ENCODE measurements at regions not wholly inside any gene's neighbourhood (a gene's known extent, or its start where the extent isn't known, plus 50 kb on each side); places are given as distances from the start of the nearest gene placed in this dataset.

- DNase-seq (ENCODE audit: low read depth, low spot score) (no peak), ATAC-seq (no peak)
- TF ChIP-seq TCF7L2 (IDR thresholded peaks at IDR 0.05; ENCODE audit: borderline replicate concordance, extremely low read depth, insufficient read depth, insufficient read length) (no peak), ZNF274 (IDR thresholded peaks at IDR 0.05; ENCODE audit: low read depth, low read length) (no peak), ATF3 (IDR thresholded peaks at IDR 0.05) (no peak), SP1 (IDR thresholded peaks at IDR 0.05; ENCODE audit: low read depth) (no peak), RAD21 (IDR thresholded peaks at IDR 0.05; ENCODE audit: low read depth) (no peak), YY1 (IDR thresholded peaks at IDR 0.05; ENCODE audit: extremely low read depth, insufficient replicate concordance, low read depth, low read length) (no peak), CBX3 (IDR thresholded peaks at IDR 0.05; ENCODE audit: low read depth) (no peak), FOSL1 (IDR thresholded peaks at IDR 0.05; ENCODE audit: low read depth) (no peak), EGR1 (IDR thresholded peaks at IDR 0.05; ENCODE audit: low read depth) (no peak), CTCF (IDR thresholded peaks at IDR 0.05 in 2 of 3, conservative IDR thresholded peaks at IDR 0.05 in 1 of 3; ENCODE audit: borderline replicate concordance in 1 of 3, insufficient read depth in 1 of 3, low read depth in 2 of 3, low read length in 2 of 3) (no peak), SIN3A (IDR thresholded peaks at IDR 0.05; ENCODE audit: low read depth) (no peak), MAX (IDR thresholded peaks at IDR 0.05) (no peak), JUND (IDR thresholded peaks at IDR 0.05) (no peak), ELF1 (IDR thresholded peaks at IDR 0.05; ENCODE audit: borderline replicate concordance, low read depth) (no peak), POLR2AphosphoS5 (IDR thresholded peaks at IDR 0.05; ENCODE audit: low read depth, low read length) (no peak)
- no peaks in the 10 kb centered on the region for H3K36me3 ChIP-seq (ENCODE audit: control insufficient read depth in 1 of 2, insufficient read depth in 2 of 2, low read length in 2 of 2)
- no peaks in the 10 kb centered on the region for H3K27me3 ChIP-seq (ENCODE audit: insufficient read depth, low read length)
- BruUV-seq (replicated peaks): no TSS peak
- H3K79me2 ChIP-seq (ENCODE audit: insufficient read depth, low read length): no peaks in the 10 kb centered on the region
- no peak overlapping the region for H3K9ac ChIP-seq (ENCODE audit: low read length)
- H3K4me2 ChIP-seq (ENCODE audit: low read length): no peak overlapping the region
- no peak overlapping the region for H2AFZ ChIP-seq (ENCODE audit: low read depth, low read length, poor library complexity, severe bottlenecking)
- H3K9me2 ChIP-seq (ENCODE audit: insufficient read depth): no peaks in the 10 kb centered on the region
- intact Hi-C loops (cut with micrococcal nuclease): no loop called here
- no peaks in the 10 kb centered on the region for H3K4me1 ChIP-seq (ENCODE audit: control insufficient read depth in 1 of 2, insufficient read depth in 2 of 2, low read length in 2 of 2)
- no peaks in the 10 kb centered on the region for H3K9me3 ChIP-seq (ENCODE audit: control insufficient read depth in 1 of 2, insufficient read depth in 1 of 2, low read depth in 1 of 2, low read length in 2 of 2)
- ChIA-PET RAD21 (ENCODE audit: low non-redundant PET in 1 of 2, low total read pairs in 2 of 2, uncharacterized antibody in 2 of 2, unreplicated experiment in 2 of 2) (no interaction called here), POLR2A (no interaction called here), CTCF (no interaction called here)
- no peak overlapping the region for H3K27ac ChIP-seq (ENCODE audit: low read depth, low read length)
- no peak overlapping the region for H3K4me3 ChIP-seq (replicated peaks in 1 of 2; ENCODE audit: low read depth in 1 of 2, low read length in 2 of 2)
- no peaks in the 10 kb centered on the region for H4K20me1 ChIP-seq (ENCODE audit: insufficient read depth)
Observed at GRCh38 chr5:120932480-120932879, 468.4 kb downstream of the PRR16 start.

Measured in HCT116 (cell line).